ENCODE measurements at regions not wholly inside any gene's neighbourhood (a gene's known extent, or its start where the extent isn't known, plus 50 kb on each side); places are given as distances from the start of the nearest gene placed in this dataset.

DNA sequence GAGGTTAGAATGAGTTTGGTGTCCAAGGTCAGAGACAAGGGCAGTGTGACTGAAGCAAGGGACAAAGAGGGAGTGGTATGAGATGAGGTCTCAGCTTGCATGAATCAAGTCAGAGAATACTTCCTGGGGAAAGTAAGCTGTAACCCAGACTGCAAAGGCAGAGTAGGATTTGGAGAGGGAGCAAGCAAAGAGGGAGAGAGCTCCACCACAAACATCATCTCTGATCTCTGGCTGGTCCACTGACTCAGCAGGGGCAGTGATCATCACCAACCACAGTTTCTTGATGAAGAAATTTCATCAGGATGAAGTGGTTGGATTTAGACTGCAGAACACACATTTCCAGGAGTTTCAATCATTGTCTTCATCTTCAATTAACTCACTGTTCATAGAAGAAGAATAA is 54.9 kb upstream of the HMGXB4 start:
- H3K9me3 Mint-ChIP-seq: no peaks in the 10 kb centered on the region; a peak in 1 of 5 replicates
- no peak overlapping the region for H2AK5ac ChIP-seq (ENCODE audit: insufficient read length, low read length)
- no peaks in the 10 kb centered on the region for H3K4me1 ChIP-seq (ENCODE audit: insufficient read depth, low read length)
- no peaks in the 10 kb centered on the region for H3K23me2 ChIP-seq (ENCODE audit: insufficient read length, low read depth, low read length, poor library complexity, severe bottlenecking)
- H2AFZ ChIP-seq (ENCODE audit: low read length): no peak overlapping the region
- TF ChIP-seq, protein P1, sequence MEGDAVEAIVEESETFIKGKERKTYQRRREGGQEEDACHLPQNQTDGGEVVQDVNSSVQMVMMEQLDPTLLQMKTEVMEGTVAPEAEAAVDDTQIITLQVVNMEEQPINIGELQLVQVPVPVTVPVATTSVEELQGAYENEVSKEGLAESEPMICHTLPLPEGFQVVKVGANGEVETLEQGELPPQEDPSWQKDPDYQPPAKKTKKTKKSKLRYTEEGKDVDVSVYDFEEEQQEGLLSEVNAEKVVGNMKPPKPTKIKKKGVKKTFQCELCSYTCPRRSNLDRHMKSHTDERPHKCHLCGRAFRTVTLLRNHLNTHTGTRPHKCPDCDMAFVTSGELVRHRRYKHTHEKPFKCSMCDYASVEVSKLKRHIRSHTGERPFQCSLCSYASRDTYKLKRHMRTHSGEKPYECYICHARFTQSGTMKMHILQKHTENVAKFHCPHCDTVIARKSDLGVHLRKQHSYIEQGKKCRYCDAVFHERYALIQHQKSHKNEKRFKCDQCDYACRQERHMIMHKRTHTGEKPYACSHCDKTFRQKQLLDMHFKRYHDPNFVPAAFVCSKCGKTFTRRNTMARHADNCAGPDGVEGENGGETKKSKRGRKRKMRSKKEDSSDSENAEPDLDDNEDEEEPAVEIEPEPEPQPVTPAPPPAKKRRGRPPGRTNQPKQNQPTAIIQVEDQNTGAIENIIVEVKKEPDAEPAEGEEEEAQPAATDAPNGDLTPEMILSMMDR (conservative IDR thresholded peaks at IDR 0.05): no peak
- H3K9me3 ChIP-seq (ENCODE audit: control insufficient read depth, low read depth, low read length): no peaks in the 10 kb centered on the region
- no peaks in the 10 kb centered on the region for H3K27me3 ChIP-seq (ENCODE audit: insufficient read depth, low read length)
- H3K36me3 Mint-ChIP-seq (ENCODE audit: insufficient read depth in 1 of 3, low read depth in 3 of 3): no peaks in the 10 kb centered on the region; a peak in 1 of 7 replicates
- H2BK15ac ChIP-seq (ENCODE audit: low read depth, low read length): no peak overlapping the region
- H3K23ac ChIP-seq (ENCODE audit: insufficient read length, low read depth, low read length): no peak overlapping the region
- H3K4me1 Mint-ChIP-seq: peaks cover 0 to 14% of the 10 kb centered on the region in 2 experiments; a peak in 1 of 4 replicates
- H3K4ac ChIP-seq (ENCODE audit: low read depth, low read length): no peak overlapping the region
- peaks cover 29% of the 10 kb centered on the region for H3K27me3 Mint-ChIP-seq (ENCODE audit: low read depth)
- no peak overlapping the region for H2BK5ac ChIP-seq (ENCODE audit: insufficient read length, low read length)
- H3K18ac ChIP-seq (ENCODE audit: insufficient read length, low read depth, low read length): no peak overlapping the region
- no peak overlapping the region for H3K4me3 Mint-ChIP-seq
- no peak overlapping the region for H3K27ac ChIP-seq (ENCODE audit: insufficient read length, low read depth, low read length)
- no peak overlapping the region for H3T11ph ChIP-seq (ENCODE audit: low read length)
- no peaks in the 10 kb centered on the region for H3K79me2 ChIP-seq (ENCODE audit: insufficient read depth, low read length)
- no peak overlapping the region for H3K14ac ChIP-seq (ENCODE audit: insufficient read depth, low read length)
- H3K79me1 ChIP-seq (ENCODE audit: insufficient read depth, low read depth, low read length, poor library complexity, severe bottlenecking): no peaks in the 10 kb centered on the region
- no peak overlapping the region for H2BK12ac ChIP-seq (ENCODE audit: insufficient read length, low read depth, low read length)
- H2BK20ac ChIP-seq (ENCODE audit: low read depth, low read length, poor library complexity, severe bottlenecking): no peak overlapping the region
- no peak overlapping the region for H2BK120ac ChIP-seq (ENCODE audit: low read depth, low read length, poor library complexity, severe bottlenecking)
- H4K8ac ChIP-seq (replicated peaks; ENCODE audit: insufficient read length, low read depth, low read length): no peak overlapping the region
- no peaks in the 10 kb centered on the region for H4K20me1 ChIP-seq (ENCODE audit: control insufficient read depth, insufficient read depth, insufficient read length)
- H3K9ac ChIP-seq (ENCODE audit: extremely low read depth, insufficient read length, low read length): no peak overlapping the region
- H4K5ac ChIP-seq (ENCODE audit: insufficient read length, low read depth, low read length): no peak overlapping the region
- H3K4me2 ChIP-seq (ENCODE audit: insufficient read depth, insufficient read length, low read length): no peak overlapping the region
- no peak for DNase-seq
- no peak overlapping the region for H3K56ac ChIP-seq (ENCODE audit: insufficient read length, low read depth, low read length)
- no peak overlapping the region for H4K91ac ChIP-seq (ENCODE audit: insufficient read length, low read depth, low read length)
- no peak overlapping the region for H3K27ac Mint-ChIP-seq
